ENCODE measurements at regions not wholly inside any gene's neighbourhood (a gene's known extent, or its start where the extent isn't known, plus 50 kb on each side); places are given as distances from the start of the nearest gene placed in this dataset.
"Not testable (repeated sequence)": the region's sequence is repeated elsewhere in the genome, so short reads cannot be mapped to it uniquely, and the experiment has no call there.

DNA sequence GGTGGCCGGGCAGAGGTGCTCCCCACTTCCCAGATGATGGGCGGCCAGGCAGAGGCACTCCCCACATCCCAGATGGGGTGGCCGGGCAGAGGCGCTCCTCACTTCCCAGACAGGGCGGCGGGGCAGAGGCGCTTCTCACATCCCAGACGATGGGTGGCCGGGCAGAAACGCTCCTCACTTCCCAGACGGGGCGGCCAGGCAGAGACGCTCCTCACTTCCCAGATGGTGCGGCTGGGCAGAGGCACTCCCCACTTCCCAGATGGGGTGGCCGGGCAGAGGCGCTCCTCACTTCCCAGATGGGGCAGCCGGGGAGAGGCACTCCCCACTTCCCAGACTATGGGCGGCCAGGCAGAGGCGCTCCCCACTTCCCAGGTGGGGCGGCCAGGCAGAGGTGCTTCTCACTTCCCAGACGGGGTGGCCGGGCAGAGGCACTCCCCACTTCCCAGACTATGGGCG lies 275.8 kb downstream of the LIPI start:
- TF ChIP-seq, protein P1, sequence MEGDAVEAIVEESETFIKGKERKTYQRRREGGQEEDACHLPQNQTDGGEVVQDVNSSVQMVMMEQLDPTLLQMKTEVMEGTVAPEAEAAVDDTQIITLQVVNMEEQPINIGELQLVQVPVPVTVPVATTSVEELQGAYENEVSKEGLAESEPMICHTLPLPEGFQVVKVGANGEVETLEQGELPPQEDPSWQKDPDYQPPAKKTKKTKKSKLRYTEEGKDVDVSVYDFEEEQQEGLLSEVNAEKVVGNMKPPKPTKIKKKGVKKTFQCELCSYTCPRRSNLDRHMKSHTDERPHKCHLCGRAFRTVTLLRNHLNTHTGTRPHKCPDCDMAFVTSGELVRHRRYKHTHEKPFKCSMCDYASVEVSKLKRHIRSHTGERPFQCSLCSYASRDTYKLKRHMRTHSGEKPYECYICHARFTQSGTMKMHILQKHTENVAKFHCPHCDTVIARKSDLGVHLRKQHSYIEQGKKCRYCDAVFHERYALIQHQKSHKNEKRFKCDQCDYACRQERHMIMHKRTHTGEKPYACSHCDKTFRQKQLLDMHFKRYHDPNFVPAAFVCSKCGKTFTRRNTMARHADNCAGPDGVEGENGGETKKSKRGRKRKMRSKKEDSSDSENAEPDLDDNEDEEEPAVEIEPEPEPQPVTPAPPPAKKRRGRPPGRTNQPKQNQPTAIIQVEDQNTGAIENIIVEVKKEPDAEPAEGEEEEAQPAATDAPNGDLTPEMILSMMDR (IDR thresholded peaks at IDR 0.05 in 8 of 11, conservative IDR thresholded peaks at IDR 0.05 in 3 of 11): not testable (repeated sequence)
- not testable (repeated sequence) for TF ChIP-seq POLR2AphosphoS5, POLR2A (IDR thresholded peaks at IDR 0.05)
